WERI-Rb-1 (cell line): ENCODE measurements at regions not wholly inside any gene's neighbourhood (a gene's known extent, or its start where the extent isn't known, plus 50 kb on each side); places are given as distances from the start of the nearest gene placed in this dataset.

Source experiments
- DNase-seq: peaks from one replicate; pipeline ENCODE4 v3.0.0-alpha.2; 2020
- H3K27ac ChIP-seq: fragments of 250-450 bp; sonication (Bioruptor Pico); 2 replicates; pipeline ENCODE4 v1.5.1; 2020; ENCODE audit warnings: mild to moderate bottlenecking, moderate library complexity
- H3K27me3 ChIP-seq: fragments of 250-450 bp; sonication (Bioruptor Pico); 2 replicates; pipeline ENCODE4 v1.5.1; 2021; ENCODE audit warnings: mild to moderate bottlenecking, low read depth, moderate library complexity; ENCODE audit not compliant: insufficient read depth, severe bottlenecking
- H3K36me3 ChIP-seq: fragments of 250-450 bp; sonication (Bioruptor Pico); 2 replicates; pipeline ENCODE4 v1.5.1; 2020; ENCODE audit warnings: mild to moderate bottlenecking, moderate library complexity
- H3K4me3 ChIP-seq: 2 replicates; pipeline ENCODE4 v1.5.1; 2011; ENCODE audit warnings: low read depth, mild to moderate bottlenecking, control low read depth, low read length
- H3K9me3 ChIP-seq: fragments of 250-450 bp; sonication (Bioruptor Pico); 2 replicates; pipeline ENCODE4 v1.5.1; 2021; ENCODE audit warnings: mild to moderate bottlenecking, moderate library complexity; ENCODE audit not compliant: severe bottlenecking
- TF ChIP-seq, protein P1 (sequence below): IDR thresholded peaks from 2 replicates; pipeline ENCODE4 v1.5.1; 2011; ENCODE audit warnings: low read depth, mild to moderate bottlenecking, control low read depth, inconsistent platforms, low read length

- H3K27me3 ChIP-seq, result no peaks in the 10 kb centered on the region
- H3K4me3 ChIP-seq, result no peak overlapping the region
- TF ChIP-seq, protein P1, sequence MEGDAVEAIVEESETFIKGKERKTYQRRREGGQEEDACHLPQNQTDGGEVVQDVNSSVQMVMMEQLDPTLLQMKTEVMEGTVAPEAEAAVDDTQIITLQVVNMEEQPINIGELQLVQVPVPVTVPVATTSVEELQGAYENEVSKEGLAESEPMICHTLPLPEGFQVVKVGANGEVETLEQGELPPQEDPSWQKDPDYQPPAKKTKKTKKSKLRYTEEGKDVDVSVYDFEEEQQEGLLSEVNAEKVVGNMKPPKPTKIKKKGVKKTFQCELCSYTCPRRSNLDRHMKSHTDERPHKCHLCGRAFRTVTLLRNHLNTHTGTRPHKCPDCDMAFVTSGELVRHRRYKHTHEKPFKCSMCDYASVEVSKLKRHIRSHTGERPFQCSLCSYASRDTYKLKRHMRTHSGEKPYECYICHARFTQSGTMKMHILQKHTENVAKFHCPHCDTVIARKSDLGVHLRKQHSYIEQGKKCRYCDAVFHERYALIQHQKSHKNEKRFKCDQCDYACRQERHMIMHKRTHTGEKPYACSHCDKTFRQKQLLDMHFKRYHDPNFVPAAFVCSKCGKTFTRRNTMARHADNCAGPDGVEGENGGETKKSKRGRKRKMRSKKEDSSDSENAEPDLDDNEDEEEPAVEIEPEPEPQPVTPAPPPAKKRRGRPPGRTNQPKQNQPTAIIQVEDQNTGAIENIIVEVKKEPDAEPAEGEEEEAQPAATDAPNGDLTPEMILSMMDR, result no peak
- H3K27ac ChIP-seq, result no peak overlapping the region
- peaks cover 14% of the 10 kb centered on the region for H3K9me3 ChIP-seq
- H3K36me3 ChIP-seq, result no peaks in the 10 kb centered on the region
- DNase-seq, result no peak
Measured at GRCh38 chr3:177899275-177900067, 636.8 kb upstream of the KCNMB2 start.

DNA sequence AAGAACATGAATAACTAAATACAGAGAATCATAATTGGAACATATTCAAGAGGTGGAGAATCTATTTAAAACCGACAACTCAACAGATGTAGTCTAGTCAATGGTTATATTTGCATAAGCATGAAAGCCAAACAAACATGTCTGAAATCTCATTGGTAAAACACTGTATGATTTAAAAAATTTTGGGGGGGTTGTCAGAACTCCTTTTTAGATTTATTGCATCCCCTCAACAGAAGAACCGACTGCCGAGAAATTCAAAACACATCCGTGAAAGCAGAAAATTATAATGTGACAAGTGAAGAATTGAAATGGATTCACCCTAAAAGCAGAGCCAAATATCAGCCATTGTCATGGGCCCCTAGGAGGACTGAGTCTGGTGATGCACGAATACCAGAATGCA is 633.4 kb upstream of the KCNMB2 start:
- TF ChIP-seq, protein P1, result no peak
- no peak for DNase-seq
- no peaks in the 10 kb centered on the region for H3K36me3 ChIP-seq
- no peaks in the 10 kb centered on the region for H3K27me3 ChIP-seq
- H3K9me3 ChIP-seq, result peaks cover 14% of the 10 kb centered on the region
- H3K4me3 ChIP-seq, result no peak overlapping the region
- no peak overlapping the region for H3K27ac ChIP-seq

GRCh38 chr3:177904621-177905020 is 631.6 kb upstream of the KCNMB2 start:
- Histone ChIP-seq H3K36me3 (no peaks in the 10 kb centered on the region), H3K27me3 (no peaks in the 10 kb centered on the region), H3K9me3 (peaks cover 5% of the 10 kb centered on the region), H3K4me3 (no peak overlapping the region), H3K27ac (no peak overlapping the region)
- DNase-seq, result no peak
- TF ChIP-seq, protein P1, result no peak

DNA sequence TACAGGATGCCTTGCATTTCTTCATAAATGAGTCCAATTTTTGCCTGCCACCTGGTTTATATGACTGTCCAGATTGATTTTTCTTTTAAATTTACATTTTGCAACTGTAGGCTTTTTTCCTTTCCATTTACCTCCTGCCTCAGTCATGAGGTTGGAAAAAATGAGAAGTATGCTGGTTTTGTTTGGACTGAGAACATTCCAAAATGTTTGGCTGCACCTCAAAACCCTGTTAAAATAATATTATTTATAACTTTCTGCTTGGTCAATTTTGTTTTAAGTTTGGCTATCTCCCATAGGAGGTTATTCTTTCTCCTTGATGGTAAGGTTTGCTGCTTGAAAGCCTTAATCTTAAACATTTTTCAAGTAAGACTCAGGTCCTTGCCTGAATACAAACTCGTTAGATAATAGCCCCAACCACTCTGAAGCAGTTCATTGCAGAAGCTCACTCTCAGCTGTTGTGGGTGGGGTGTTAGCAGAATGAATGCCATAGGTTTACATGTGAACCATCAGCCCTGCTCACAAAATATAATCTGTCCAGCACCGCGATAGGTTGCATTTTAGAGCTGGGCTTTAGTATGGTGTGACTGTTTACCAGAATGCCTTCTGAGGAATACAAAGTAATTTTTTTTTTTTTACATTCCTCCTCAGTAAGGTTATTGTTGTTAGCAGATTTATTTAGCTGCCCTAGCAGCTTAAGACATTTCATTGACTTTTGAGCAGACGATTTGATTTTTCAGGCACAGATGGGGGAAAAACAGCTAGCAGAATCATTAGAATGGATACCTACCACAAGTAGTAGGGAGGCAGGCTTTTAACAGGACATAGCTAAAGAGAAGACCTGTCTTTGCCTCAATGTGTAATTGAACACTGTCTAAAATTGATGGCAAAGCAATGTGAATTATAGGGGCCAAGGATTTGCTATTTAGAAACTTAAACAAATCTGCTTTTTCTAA is 630.8 kb upstream of the KCNMB2 start:
- no peak for DNase-seq
- H3K4me3 ChIP-seq, result no peak overlapping the region
- no peaks in the 10 kb centered on the region for H3K36me3 ChIP-seq
- no peaks in the 10 kb centered on the region for H3K9me3 ChIP-seq
- TF ChIP-seq, protein P1, result no peak
- H3K27ac ChIP-seq, result no peak overlapping the region
- H3K27me3 ChIP-seq, result no peaks in the 10 kb centered on the region

DNA sequence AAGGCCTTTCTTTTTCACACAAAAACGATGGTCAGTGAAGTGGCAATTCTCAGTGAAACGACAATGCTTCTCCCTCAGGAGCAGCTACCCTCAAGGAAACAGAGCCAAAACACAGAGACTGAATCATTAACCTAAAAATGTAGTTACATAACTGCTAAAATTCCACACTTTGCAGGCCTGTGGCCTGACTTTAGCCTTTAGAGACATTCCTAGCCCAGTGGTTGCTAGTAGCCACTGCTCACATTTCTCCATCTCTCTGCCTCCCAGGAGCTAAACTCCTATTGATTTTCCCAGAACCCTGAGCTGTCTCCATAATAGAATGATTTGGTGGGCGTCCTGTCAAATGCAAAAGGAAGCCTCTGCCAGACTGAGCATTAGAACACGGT is 630.1 kb upstream of the KCNMB2 start:
- Histone ChIP-seq H3K27me3 (no peaks in the 10 kb centered on the region), H3K9me3 (no peaks in the 10 kb centered on the region), H3K4me3 (no peak overlapping the region), H3K36me3 (no peaks in the 10 kb centered on the region), H3K27ac (no peak overlapping the region)
- DNase-seq, result no peak
- TF ChIP-seq, protein P1, result no peak
